HL-60 (cell line): ENCODE measurements at regions not wholly inside any gene's neighbourhood (a gene's known extent, or its start where the extent isn't known, plus 50 kb on each side); places are given as distances from the start of the nearest gene placed in this dataset.

Experiments
- DNase-seq, 2 experiments: peaks; one replicate each; pipeline ENCODE4 v3.0.0-alpha.2; 2010 to 2020; ENCODE audit warnings: low read depth in 1 of 2, low spot score in 1 of 2
- H3K27ac ChIP-seq: fragments of 250-450 bp; sonication (Bioruptor Pico); replicated peaks from 2 replicates; pipeline ENCODE4 v1.5.1; 2020; ENCODE audit warnings: mild to moderate bottlenecking, moderate library complexity
- H3K27me3 ChIP-seq: fragments of 250-450 bp; sonication (Bioruptor Pico); 2 replicates; pipeline ENCODE4 v1.5.1; 2021; ENCODE audit warnings: mild to moderate bottlenecking, moderate library complexity; ENCODE audit not compliant: insufficient read depth, poor library complexity, severe bottlenecking
- H3K4me3 ChIP-seq: replicated peaks from 2 replicates; pipeline ENCODE4 v1.5.1; 2011; ENCODE audit warnings: mild to moderate bottlenecking, control low read depth, low read length; ENCODE audit not compliant: insufficient read depth
- GABPA ChIP-seq: IDR thresholded peaks from 2 replicates; pipeline ENCODE4 v1.6.1; 2012; ENCODE audit warnings: low read depth
- POLR2AphosphoS5 ChIP-seq: IDR thresholded peaks from 2 replicates; pipeline ENCODE4 v1.6.1; 2012; ENCODE audit warnings: low read depth
- REST ChIP-seq: IDR thresholded peaks from 2 replicates; pipeline ENCODE4 v1.6.1; 2012; ENCODE audit warnings: low read depth; ENCODE audit not compliant: insufficient replicate concordance
- SPI1 ChIP-seq: IDR thresholded peaks from 2 replicates; pipeline ENCODE4 v1.6.1; 2012; ENCODE audit warnings: low read depth, mild to moderate bottlenecking, borderline replicate concordance
- TF ChIP-seq, protein P1 (sequence below): IDR thresholded peaks from one replicate; pipeline ENCODE4 v1.5.1; 2011; ENCODE audit warnings: low read length, control low read depth, inconsistent platforms; ENCODE audit not compliant: insufficient read depth

DNA sequence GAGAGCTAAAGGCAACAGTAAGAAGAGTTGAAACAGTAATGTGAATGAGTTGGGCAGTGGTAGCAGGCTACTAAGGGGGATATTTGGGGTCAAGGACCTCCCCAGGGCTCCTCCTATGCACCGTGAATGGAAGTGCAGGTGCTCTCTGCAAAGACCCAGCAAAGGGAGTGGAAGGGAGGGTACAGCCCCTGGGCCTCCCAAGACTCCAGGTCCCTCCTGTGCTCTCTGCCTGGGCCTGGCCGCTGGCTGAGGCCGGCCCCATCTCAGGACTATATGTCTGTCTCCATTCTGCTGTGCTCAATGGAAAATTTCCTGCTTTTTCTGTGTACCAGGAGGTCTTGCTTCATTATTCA lies 372.1 kb upstream of the MKI67 start:
- H3K27me3 ChIP-seq = no peaks in the 10 kb centered on the region
- H3K4me3 ChIP-seq = no peak overlapping the region
- H3K27ac ChIP-seq = no peak overlapping the region
- no peak for DNase-seq
- TF ChIP-seq REST (no peak), POLR2AphosphoS5 (no peak), SPI1 (no peak), GABPA (no peak)
- TF ChIP-seq, protein P1, sequence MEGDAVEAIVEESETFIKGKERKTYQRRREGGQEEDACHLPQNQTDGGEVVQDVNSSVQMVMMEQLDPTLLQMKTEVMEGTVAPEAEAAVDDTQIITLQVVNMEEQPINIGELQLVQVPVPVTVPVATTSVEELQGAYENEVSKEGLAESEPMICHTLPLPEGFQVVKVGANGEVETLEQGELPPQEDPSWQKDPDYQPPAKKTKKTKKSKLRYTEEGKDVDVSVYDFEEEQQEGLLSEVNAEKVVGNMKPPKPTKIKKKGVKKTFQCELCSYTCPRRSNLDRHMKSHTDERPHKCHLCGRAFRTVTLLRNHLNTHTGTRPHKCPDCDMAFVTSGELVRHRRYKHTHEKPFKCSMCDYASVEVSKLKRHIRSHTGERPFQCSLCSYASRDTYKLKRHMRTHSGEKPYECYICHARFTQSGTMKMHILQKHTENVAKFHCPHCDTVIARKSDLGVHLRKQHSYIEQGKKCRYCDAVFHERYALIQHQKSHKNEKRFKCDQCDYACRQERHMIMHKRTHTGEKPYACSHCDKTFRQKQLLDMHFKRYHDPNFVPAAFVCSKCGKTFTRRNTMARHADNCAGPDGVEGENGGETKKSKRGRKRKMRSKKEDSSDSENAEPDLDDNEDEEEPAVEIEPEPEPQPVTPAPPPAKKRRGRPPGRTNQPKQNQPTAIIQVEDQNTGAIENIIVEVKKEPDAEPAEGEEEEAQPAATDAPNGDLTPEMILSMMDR = no peak

DNA sequence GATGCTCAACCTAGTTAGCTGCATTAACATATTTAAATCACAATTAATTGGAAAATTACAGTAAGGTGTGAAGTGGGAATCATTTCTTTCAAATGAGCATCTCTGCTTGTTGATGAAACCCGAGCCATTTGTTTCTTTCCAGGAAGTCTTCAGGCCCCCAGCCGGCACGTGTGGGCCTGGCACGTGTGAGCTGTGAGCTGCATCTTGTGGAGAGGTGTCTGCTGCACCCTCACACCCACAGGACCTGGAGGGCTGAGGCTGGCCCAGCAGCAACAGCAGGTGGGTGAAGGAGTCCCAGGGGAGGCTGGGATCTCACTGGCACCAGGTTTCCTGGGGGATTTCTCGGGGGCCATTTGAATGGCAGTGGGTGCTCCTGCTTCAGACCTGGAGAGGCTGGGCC lies 372.5 kb upstream of the MKI67 start:
- no peak for TF ChIP-seq GABPA
- TF ChIP-seq, protein P1 = no peak
- no peak for TF ChIP-seq REST
- TF ChIP-seq POLR2AphosphoS5 = no peak
- no peak for TF ChIP-seq SPI1
- DNase-seq = no peak
- Histone ChIP-seq H3K27ac (no peak overlapping the region), H3K4me3 (no peak overlapping the region), H3K27me3 (no peaks in the 10 kb centered on the region)

GRCh38 chr10:128499486-128499885 lies 373.3 kb upstream of the MKI67 start:
- no peak overlapping the region for H3K27ac ChIP-seq

More at GRCh38 chr10:128499486-128499885, 373.3 kb upstream of the MKI67 start:
- DNase-seq = no peak
- TF ChIP-seq SPI1 (no peak), POLR2AphosphoS5 (no peak), GABPA (no peak), REST (no peak)
- TF ChIP-seq, protein P1 = no peak
- Histone ChIP-seq H3K4me3 (no peak overlapping the region), H3K27me3 (no peaks in the 10 kb centered on the region)
